ENCODE measurements at regions not wholly inside any gene's neighbourhood (a gene's known extent, or its start where the extent isn't known, plus 50 kb on each side); places are given as distances from the start of the nearest gene placed in this dataset.

DNA sequence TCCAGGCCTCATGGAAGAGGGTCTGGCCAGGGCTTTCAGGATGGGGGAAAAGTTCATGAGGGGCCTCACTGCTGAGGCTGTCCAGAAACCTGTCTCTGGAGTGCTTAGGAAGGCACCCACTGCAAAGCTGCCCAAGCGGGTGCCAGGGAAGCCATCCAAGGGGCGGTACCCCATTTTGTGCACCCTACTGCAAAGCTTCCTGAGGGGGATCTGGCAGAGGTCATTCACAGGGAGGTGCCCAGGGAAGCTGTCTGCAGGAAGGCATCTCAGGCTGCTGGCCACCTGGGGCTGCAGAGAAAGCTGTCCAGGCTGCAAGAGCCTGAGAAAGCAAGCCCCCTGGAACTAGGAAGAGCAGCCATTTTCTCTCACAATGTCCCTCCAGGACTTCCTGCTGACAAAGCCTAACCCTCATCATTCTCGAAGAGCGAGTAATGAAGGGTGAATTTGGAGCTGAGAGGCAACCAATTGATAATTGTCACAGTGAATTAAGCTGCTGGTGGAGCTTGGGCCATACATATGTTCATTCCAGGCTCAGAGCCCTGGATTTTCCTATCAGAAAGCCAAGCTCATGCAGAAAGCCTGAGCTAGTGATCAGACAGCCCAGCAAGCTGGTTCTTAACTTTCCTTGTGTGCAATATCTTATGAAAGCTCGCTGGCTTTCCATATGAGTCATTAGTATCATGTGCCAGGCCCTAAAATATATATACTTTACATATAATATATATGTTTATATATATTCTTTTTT, 62.2 kb upstream of the SLC22A16 start:
- no peak for DNase-seq (ENCODE audit: extremely low read depth, low read depth, low spot score)

DNA sequence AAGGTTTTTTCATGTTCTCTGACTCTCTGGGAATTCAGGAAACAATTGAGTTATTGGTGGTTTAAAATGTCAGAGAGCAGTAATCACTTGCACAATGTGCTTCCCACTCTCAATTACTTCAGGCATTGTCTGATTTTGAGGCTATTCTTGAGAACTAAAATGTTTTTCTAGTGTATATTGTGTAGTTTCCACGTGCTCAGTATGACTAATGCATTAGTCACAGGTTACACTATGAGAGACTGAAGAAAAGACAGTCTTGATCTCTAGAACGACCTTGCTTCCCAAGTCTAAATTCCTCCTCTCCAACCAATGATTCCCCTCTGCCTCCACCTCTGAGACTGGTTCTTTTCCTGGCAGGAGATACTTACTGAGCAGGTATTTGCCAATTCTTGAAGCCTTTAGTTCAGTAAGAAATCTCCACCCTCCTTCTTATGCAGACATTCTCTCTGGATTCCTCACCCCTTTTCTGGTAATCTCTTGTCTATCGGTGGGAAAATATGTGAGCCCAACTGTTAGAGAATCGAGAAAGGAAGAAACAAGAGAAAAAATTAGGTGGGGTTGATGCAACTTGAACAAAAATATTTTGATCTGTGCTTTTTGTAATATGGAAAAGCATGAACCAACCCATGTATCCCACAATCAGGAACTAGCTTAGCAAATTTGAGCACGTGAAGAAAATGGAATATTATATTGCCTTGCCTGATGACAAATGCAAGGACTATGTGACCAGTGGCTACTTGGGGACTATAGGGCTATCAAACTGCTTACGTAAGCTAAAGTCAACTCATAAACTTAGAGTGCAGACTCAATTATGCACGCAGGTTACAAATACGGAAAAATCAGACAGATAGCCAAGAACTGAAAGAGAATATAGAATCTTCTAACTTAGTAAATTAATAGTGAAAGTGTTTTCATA, 61.1 kb upstream of the SLC22A16 start:
- DNase-seq (ENCODE audit: extremely low read depth, low read depth, low spot score) = peak; percentile 96

DNA sequence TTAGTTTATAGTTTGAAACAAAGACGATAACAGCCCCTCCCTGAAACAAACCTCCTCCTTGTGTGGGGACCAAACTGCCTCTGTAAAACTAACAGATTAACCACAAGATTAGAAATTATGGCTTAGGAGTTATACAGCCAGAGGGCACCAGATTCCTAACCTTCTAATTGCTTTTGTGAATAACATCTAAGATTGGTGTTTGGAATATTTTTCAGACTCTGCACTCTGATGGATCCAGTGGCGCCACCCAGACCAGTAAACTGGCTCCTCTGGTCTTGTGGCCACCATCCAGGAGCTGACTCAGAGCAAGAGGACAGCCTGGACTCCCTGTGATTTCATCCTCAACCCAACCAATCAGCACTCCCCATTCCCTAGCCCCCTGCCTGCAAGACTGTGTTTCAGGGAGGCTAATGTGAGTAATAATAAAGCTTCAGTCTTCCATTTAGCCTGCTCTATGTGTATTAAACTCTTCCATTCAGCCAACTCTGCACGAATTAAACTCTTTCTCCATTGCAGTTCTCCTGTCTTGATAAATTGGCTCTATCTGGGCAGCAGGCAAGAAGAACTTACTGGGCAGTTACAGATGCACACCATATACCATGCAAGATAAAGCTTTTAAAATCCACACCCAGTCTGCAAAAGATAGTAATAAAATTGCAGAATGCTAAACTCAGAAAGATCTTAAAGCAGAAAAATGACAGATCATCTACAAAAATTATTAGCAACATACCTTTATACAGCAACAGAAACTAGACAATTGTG, 58.5 kb upstream of the SLC22A16 start:
- no peak for DNase-seq (ENCODE audit: extremely low read depth, low read depth, low spot score)

DNA sequence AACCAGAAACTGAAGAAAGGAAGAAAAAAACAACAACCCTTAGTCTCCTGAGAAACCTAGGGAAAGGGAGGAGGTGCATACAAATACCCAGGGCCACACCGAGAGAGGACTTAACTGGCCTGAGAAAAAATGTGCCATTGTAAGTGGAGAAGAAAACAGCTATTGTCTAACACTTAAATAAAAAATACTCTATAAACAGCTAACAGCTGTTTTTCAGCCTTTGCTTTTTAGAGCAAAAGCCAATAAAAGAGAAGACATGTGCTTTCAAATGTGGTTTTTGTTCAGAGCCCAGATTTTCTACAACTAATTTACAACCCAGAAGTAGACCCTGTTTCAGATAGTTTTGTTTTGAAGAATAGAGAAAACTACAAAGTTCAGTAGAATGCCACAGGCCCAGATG, 56.0 kb upstream of the SLC22A16 start:
- no peak for DNase-seq (ENCODE audit: extremely low read depth, low read depth, low spot score)

DNA sequence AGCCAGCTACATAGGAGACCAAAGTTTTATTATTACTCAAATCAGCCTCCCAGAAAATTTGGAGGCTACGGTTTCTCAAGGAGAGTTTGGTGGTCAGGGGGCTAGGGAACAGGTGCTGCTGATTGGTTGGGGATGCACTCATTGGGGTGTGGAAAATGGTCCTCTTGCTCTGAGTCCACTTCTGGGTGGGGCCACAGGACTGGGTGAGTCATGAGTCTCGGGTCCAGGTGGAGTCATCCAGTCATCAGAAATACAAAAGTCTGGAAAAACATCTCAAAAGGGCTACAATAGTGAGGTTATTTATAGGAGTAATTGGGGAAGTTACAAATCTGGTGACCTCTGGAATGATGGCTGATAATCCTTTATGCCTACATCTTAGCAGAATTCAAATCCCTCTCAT, 54.3 kb upstream of the SLC22A16 start:
- no peak for DNase-seq (ENCODE audit: extremely low read depth, low read depth, low spot score)

DNA sequence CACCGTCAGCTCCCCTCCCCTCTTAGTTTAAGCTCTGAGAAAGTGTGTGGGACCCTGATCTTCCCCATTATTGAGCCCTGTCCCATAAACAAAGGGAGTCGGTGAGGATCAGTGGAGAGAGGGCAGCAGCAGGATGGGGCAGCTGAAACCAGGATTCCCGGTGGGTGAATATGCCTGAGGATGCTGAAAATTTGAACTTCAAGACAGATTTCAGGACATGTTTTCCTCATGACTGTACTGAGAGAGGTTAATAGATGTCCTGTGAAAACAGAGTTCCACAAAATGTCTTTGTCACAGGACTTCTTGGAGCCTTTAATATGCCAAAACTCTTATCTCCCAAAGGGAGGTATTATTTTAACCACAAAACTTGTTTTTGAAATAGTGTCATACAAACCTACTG, 53.5 kb upstream of the SLC22A16 start:
- DNase-seq (ENCODE audit: extremely low read depth, low read depth, low spot score) = no peak

DNA sequence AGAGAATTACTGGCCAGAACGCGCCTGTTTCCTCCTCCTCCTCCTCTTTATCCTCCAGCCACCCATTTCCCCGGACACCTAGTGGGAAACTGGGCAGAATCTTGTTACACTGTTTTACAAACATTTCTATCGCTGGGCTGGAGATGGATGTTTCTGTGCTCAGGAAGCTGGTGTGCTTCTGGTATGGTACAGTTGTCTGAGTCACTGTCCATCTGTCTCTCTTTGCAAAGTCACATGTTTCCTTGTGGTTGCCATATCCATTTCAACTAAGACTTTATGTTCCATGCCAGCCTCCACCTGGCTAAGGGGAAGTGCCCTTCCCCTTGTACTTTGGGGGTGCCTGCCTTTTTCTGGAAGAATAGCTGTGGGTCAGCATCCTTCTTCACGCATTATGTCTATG, 52.9 kb upstream of the SLC22A16 start:
- DNase-seq (ENCODE audit: extremely low read depth, low read depth, low spot score) = no peak

DNA sequence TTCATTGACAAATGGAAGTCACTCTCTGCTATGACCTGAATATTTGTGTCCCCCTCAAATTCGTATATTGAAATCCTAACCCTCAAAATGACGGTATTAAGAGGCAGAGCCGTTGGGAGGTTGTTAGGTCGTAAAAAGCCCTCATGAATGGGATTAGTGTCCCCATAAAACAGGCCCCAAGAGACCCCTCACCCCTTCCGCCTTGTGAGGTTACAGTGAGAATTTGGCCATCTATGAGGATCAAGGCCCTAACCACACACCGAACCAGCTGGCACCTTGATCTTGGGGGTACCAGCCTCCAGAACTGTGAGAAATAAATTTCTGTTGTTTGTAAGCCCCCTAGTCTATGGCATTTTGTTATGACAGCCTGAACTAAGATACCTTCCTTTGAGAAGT, 52.5 kb upstream of the SLC22A16 start:
- DNase-seq (ENCODE audit: extremely low read depth, low read depth, low spot score) = no peak

DNA sequence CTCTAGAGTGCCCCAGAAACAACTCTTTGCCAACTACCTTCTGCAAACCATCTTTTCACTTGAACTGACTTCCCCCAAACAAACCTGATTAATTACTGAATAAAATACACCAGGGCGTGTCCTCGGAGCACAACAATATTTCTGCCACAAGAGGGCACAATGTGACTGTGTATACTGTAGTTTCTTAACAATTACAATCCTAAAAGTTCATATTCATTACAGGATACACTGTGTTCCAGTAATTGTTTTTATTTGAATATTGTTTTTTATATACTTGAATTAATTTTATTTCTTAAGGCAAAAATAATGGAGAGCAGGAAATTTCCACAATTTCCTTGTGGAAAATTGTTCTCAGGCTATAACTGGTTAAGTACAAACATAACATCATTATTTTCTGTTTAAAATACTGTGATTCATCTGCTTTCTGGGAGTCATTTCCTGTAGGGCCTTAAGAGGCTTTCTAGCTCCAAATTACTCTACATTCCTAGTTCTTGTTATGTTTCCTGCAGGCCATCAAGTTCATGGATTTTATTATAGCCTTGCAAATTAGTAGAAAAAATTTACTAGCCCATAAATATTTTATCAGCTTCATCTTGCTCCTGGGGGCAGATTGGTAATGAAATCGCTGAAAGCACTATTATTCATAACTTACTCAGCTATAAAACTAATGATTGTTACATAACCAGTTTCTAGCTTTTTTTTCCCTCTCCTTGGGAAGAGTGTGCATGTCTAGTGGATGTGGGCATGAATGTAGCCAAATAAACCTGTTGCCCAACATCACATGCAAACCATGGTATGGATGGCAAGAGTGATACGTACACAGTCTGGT, 51.9 kb upstream of the SLC22A16 start:
- DNase-seq (ENCODE audit: extremely low read depth, low read depth, low spot score) = peak; percentile 92

DNA sequence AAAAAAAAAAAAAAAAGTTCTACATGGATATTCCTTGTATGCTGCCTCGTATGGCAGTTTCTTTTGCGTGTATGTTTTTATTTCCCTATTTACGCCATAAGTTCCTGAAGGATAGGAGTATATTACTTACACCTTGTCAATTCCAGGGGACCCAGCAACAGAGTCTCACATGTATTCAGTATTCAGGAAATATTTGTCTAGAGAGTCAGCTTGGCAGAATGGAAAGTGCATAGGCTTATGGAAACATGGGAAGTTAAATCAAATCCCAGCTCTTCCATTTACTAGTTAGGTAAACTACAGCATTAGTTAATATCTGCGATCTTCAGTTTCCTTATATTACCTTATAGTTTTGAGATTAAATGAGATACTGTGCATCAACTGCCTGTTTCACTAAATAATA, 51.1 kb upstream of the SLC22A16 start:
- no peak for DNase-seq (ENCODE audit: extremely low read depth, low read depth, low spot score)

DNA sequence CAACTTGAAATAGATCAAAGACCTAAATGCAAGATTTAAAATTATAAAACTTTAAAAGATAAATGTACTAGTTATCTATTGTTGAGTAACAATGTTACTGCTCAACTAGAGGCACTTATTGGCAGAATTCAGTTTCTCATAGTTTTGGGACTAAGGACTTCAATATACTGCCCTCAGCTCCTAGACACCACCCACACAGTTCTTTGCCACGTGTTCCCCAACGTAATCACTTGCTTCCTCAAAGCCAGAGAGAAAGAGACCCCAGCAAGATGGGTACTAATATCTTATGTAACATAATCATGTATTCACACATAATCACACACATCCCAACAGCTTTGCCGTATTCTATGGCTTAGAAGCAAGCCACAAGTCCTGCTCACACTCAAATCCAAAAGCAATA, 50.3 kb upstream of the SLC22A16 start:
- DNase-seq (ENCODE audit: extremely low read depth, low read depth, low spot score) = no peak
